ENCODE measurements at regions not wholly inside any gene's neighbourhood (a gene's known extent, or its start where the extent isn't known, plus 50 kb on each side); places are given as distances from the start of the nearest gene placed in this dataset.

DNA sequence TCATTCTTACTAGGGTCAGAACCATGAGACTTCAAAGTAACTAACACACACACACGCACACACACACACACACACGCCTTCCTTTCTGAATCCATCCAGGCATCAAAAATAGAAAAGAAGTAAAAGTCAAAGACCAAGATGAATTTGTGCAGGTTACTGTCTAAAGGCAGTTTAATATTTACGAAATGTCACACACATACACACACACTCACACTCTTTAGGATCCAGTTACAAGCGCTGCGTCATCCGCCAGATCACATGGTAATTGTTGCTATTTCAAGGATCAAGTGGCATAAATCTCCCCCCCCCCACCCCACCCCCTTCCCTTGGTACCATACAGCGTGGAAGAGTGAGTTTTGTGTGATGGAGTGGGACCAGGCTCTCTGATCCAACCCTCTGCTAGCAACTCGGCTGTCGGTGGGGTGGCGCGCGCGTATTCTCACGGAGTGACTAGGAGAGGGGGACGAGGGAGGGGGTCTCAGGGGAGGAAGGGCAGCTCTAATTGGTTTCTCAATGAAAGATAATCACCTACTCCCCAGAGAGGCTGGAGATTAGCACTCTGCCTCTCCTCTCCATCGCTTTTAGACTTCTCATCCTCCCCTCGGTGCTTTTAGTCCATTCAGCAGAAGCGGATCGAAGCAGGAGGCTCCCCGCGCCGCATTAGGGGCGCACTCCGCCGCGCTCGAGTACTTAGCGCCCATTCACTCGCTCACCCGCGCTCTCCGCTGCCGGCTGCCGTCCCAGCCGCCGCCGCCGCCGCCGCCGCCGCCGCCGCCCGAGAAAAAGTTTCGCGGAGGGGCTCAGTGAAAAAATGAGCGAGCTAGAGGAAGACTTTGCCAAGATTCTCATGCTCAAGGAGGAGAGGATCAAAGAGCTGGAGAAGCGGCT, 83.5 kb upstream of the PRKG1 start:
- TF ChIP-seq EZH2 (IDR thresholded peaks at IDR 0.05; ENCODE audit: insufficient read depth, poor library complexity, severe bottlenecking), result no peak
- no peak for TF ChIP-seq EZH2phosphoT487 (IDR thresholded peaks at IDR 0.05; ENCODE audit: insufficient read depth, low read depth)
- Histone ChIP-seq H3K36me3 (ENCODE audit: low read depth) (no peaks in the 10 kb centered on the region), H3K9ac (peak overlapping the region; percentile 98), H3K9me3 (ENCODE audit: low read depth) (no peaks in the 10 kb centered on the region), H3K4me2 (ENCODE audit: unreplicated experiment) (peak overlapping the region; percentile 99), H3F3A (ENCODE audit: insufficient read depth) (peaks cover 48% of the 10 kb centered on the region), H3K27ac (peak overlapping the region; percentile 99), H3K9me2 (ENCODE audit: insufficient read depth) (no peaks in the 10 kb centered on the region), H3K4me1 (ENCODE audit: insufficient read depth) (peaks cover 45% of the 10 kb centered on the region), H3K4me3 (peak overlapping the region; percentile 95), H4K20me1 (ENCODE audit: insufficient read depth) (no peaks in the 10 kb centered on the region), H3K79me2 (ENCODE audit: insufficient read depth) (peaks cover 38% of the 10 kb centered on the region), H2AFZ (peak overlapping the region; percentile 71), H3K27me3 (replicated peaks; ENCODE audit: insufficient read depth) (no peaks in the 10 kb centered on the region)
- peak; percentile 91 for DNase-seq
- in situ Hi-C loops (cut with MboI), result no loop called here
- WGBS, 2 experiments (ENCODE audit: low coverage in 1 of 2, low lambda C conversion rate in 2 of 2, missing lambda C conversion rate in 2 of 2), result 4% methylated on average over 42 to 49 of the region's 49 CpGs

DNA sequence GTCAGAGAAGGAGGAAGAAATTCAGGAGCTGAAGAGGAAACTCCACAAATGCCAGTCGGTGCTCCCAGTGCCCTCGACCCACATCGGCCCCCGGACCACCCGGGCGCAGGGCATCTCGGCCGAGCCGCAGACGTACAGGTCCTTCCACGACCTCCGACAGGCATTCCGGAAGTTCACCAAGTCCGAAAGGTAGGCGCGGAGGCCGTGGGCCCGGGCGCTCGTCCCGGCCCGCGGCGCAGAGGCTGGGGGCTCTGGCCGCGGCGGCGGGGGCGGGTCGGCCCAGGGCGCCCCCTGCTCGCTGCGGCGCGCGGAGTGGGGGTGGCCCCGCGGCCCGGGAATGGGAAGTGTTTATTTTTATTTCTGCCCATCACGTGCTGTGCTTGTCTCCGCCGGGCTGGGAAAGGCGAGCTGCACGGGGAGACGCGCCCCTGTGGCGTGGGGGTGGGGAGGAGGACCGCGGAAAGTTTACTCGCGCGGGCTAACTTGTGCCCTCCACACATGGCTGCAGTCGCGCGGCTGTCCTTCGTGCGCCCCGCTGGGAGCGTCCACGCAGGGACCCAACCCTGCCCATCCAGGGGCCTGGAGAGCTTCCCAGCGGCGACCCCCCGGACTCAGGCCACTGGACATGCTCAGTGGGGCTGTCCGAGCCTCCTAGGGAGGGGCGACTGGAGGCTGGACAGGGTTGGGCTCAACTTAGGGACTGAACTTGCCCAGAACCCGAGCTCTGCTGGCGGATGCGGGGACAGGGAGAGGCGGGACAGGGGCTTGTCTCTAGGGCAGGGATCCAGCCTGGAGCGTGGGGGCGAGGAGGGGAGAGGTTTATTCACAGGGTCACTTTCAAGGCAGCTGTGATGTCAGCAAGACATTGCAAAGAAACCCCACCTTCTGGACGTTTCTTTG, 82.6 kb upstream of the PRKG1 start:
- Histone ChIP-seq H3K4me2 (ENCODE audit: unreplicated experiment) (peak overlapping the region; percentile 99), H3K27me3 (replicated peaks; ENCODE audit: insufficient read depth) (no peaks in the 10 kb centered on the region), H3K9me3 (ENCODE audit: low read depth) (no peaks in the 10 kb centered on the region), H3K4me1 (ENCODE audit: insufficient read depth) (peaks cover 45% of the 10 kb centered on the region), H3F3A (ENCODE audit: insufficient read depth) (peaks cover 48% of the 10 kb centered on the region), H3K79me2 (ENCODE audit: insufficient read depth) (peaks cover 46% of the 10 kb centered on the region), H2AFZ (peak overlapping the region; percentile 71), H3K9me2 (ENCODE audit: insufficient read depth) (no peaks in the 10 kb centered on the region), H4K20me1 (ENCODE audit: insufficient read depth) (no peaks in the 10 kb centered on the region), H3K4me3 (peak overlapping the region; percentile 95), H3K27ac (peak overlapping the region; percentile 99), H3K36me3 (ENCODE audit: low read depth) (no peaks in the 10 kb centered on the region), H3K9ac (peak overlapping the region; percentile 98)
- WGBS, 2 experiments (ENCODE audit: low coverage in 1 of 2, low lambda C conversion rate in 2 of 2, missing lambda C conversion rate in 2 of 2), result 1 to 2% methylated on average over 49 to 63 of the region's 72 CpGs
- in situ Hi-C loops (cut with MboI), result no loop called here
- DNase-seq, result peak; percentile 79
- no peak for TF ChIP-seq EZH2 (IDR thresholded peaks at IDR 0.05; ENCODE audit: insufficient read depth, poor library complexity, severe bottlenecking)
- TF ChIP-seq EZH2phosphoT487 (IDR thresholded peaks at IDR 0.05; ENCODE audit: insufficient read depth, low read depth), result no peak

DNA sequence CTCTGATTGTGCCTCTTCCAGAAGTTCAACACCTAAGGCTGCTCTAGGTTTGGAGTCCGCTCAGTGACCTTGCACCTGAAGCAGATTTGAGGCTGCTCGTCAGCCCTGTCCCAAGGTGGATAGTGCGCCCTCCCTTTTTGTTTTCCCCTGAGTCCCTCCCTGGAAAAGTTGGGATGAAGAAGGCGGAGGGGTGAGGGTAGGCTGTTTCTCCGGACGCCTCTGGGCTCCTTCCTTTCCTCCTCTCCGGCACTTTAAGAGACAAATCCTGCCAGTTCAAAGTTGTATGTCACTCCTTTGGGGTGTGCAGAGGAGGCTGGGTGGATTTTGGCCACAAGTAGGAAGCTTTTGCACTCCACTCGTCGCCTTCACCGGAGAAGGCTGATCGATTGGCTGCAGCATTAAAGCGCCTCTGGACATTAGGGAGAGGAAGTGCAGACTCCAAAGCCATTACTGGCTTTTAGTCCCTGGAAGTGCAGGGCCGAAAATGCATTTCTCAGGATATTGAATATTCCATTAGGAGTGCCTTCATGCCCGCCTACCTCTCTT, 81.9 kb upstream of the PRKG1 start:
- H3K9ac ChIP-seq, result peak overlapping the region; percentile 98
- 78 to 85% methylated on average over 14 of the region's 14 CpGs for WGBS, 2 experiments (ENCODE audit: low coverage in 1 of 2, low lambda C conversion rate in 2 of 2, missing lambda C conversion rate in 2 of 2)
- peaks cover 48% of the 10 kb centered on the region for H3F3A ChIP-seq (ENCODE audit: insufficient read depth)
- TF ChIP-seq EZH2 (IDR thresholded peaks at IDR 0.05; ENCODE audit: insufficient read depth, poor library complexity, severe bottlenecking), result no peak
- no peak for TF ChIP-seq EZH2phosphoT487 (IDR thresholded peaks at IDR 0.05; ENCODE audit: insufficient read depth, low read depth)
- H3K9me2 ChIP-seq (ENCODE audit: insufficient read depth), result no peaks in the 10 kb centered on the region
- peak overlapping the region; percentile 95 for H3K4me3 ChIP-seq
- no peaks in the 10 kb centered on the region for H4K20me1 ChIP-seq (ENCODE audit: insufficient read depth)
- peaks cover 50% of the 10 kb centered on the region for H3K4me1 ChIP-seq (ENCODE audit: insufficient read depth)
- in situ Hi-C loops (cut with MboI), result no loop called here
- peak overlapping the region; percentile 99 for H3K27ac ChIP-seq
- H3K9me3 ChIP-seq (ENCODE audit: low read depth), result no peaks in the 10 kb centered on the region
- peak overlapping the region; percentile 67; the same call in 1 of the 2 replicates for H2AFZ ChIP-seq
- H3K36me3 ChIP-seq (ENCODE audit: low read depth), result no peaks in the 10 kb centered on the region
- H3K27me3 ChIP-seq (replicated peaks; ENCODE audit: insufficient read depth), result no peaks in the 10 kb centered on the region
- peaks cover 54% of the 10 kb centered on the region for H3K79me2 ChIP-seq (ENCODE audit: insufficient read depth)
- H3K4me2 ChIP-seq (ENCODE audit: unreplicated experiment), result peak overlapping the region; percentile 99
- peak; percentile 30 for DNase-seq

Measured in GM23248 (cell line).